ENCODE measurements at regions not wholly inside any gene's neighbourhood (a gene's known extent, or its start where the extent isn't known, plus 50 kb on each side); places are given as distances from the start of the nearest gene placed in this dataset.

GRCh38 chr5:4114452-4114851, 518.8 kb downstream of the IRX1 start:
- TF ChIP-seq, protein P1, sequence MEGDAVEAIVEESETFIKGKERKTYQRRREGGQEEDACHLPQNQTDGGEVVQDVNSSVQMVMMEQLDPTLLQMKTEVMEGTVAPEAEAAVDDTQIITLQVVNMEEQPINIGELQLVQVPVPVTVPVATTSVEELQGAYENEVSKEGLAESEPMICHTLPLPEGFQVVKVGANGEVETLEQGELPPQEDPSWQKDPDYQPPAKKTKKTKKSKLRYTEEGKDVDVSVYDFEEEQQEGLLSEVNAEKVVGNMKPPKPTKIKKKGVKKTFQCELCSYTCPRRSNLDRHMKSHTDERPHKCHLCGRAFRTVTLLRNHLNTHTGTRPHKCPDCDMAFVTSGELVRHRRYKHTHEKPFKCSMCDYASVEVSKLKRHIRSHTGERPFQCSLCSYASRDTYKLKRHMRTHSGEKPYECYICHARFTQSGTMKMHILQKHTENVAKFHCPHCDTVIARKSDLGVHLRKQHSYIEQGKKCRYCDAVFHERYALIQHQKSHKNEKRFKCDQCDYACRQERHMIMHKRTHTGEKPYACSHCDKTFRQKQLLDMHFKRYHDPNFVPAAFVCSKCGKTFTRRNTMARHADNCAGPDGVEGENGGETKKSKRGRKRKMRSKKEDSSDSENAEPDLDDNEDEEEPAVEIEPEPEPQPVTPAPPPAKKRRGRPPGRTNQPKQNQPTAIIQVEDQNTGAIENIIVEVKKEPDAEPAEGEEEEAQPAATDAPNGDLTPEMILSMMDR (IDR thresholded peaks at IDR 0.05; ENCODE audit: insufficient read depth, low read depth, low read length), result no peak
- TF ChIP-seq EZH2 (IDR thresholded peaks at IDR 0.05; ENCODE audit: insufficient read depth, low read length), result no peak
